HepG2 (cell line): ENCODE measurements at regions not wholly inside any gene's neighbourhood (a gene's known extent, or its start where the extent isn't known, plus 50 kb on each side); places are given as distances from the start of the nearest gene placed in this dataset.

Experiments
- DR1 ChIP-seq: sonication (generic); formaldehyde crosslinking; IDR thresholded peaks from 2 replicates; pipeline ENCODE4 v1.8.0; 2021; ENCODE audit warnings: mild to moderate bottlenecking, missing genetic modification reagents, inconsistent platforms
- ELF3 ChIP-seq: IDR thresholded peaks from 2 replicates; pipeline ENCODE4 v1.6.1; 2016; ENCODE audit warnings: missing genetic modification reagents, missing compliant biosample characterization
- HHEX ChIP-seq: IDR thresholded peaks from 2 replicates; pipeline ENCODE4 v1.6.1; 2016; ENCODE audit warnings: control low read depth
- MIXL1 ChIP-seq: IDR thresholded peaks from 2 replicates; pipeline ENCODE4 v1.6.1; 2016
- NFIC ChIP-seq: IDR thresholded peaks from 2 replicates; pipeline ENCODE4 v1.6.1; 2012; ENCODE audit warnings: mild to moderate bottlenecking, low read length, inconsistent platforms
- PHF21A ChIP-seq: sonication (generic); formaldehyde crosslinking; IDR thresholded peaks from 2 replicates; pipeline ENCODE4 v1.5.0; 2020; ENCODE audit warnings: mild to moderate bottlenecking, missing genetic modification reagents
- SKI ChIP-seq: fragments of 450-650 bp; IDR thresholded peaks from one replicate; pipeline ENCODE4 v1.6.1; 2018; ENCODE audit warnings: mild to moderate bottlenecking; ENCODE audit not compliant: partially characterized antibody
- SP2 ChIP-seq: sonication (generic); formaldehyde crosslinking; IDR thresholded peaks from 2 replicates; pipeline ENCODE4 v1.5.1; 2020; ENCODE audit warnings: mild to moderate bottlenecking, missing genetic modification reagents
- TCF12 ChIP-seq, 2 experiments: fragments of 450-650 bp in 1 of 2; sonication (generic) in 1 of 2; formaldehyde crosslinking in 1 of 2; IDR thresholded peaks; 2 replicates each; pipeline versions ENCODE4 v1.6.1 to v1.8.0; 2017 to 2022; ENCODE audit warnings: antibody characterized with exemption in 1 of 2, mild to moderate bottlenecking in 1 of 2, missing genetic modification reagents in 1 of 2, moderate library complexity in 1 of 2
- XBP1 ChIP-seq: sonication (generic); formaldehyde crosslinking; IDR thresholded peaks from 2 replicates; pipeline ENCODE4 v1.5.0; 2020; ENCODE audit warnings: missing genetic modification reagents
- ZEB1 ChIP-seq: IDR thresholded peaks from 2 replicates; pipeline ENCODE4 v1.6.1; 2012; ENCODE audit warnings: mild to moderate bottlenecking, low read depth, inconsistent platforms; ENCODE audit not compliant: insufficient replicate concordance
- ZNF253 ChIP-seq: sonication (generic); formaldehyde crosslinking; IDR thresholded peaks from 2 replicates; pipeline ENCODE4 v1.8.0; 2022; ENCODE audit warnings: mild to moderate bottlenecking, missing genetic modification reagents, borderline replicate concordance
- ZNF292 ChIP-seq: sonication (generic); formaldehyde crosslinking; IDR thresholded peaks from 2 replicates; pipeline ENCODE4 v1.8.1; 2022; ENCODE audit warnings: mild to moderate bottlenecking, low read depth, missing genetic modification reagents, borderline replicate concordance
- ZNF44 ChIP-seq: sonication (generic); formaldehyde crosslinking; IDR thresholded peaks from 2 replicates; pipeline ENCODE4 v1.5.1; 2020; ENCODE audit warnings: mild to moderate bottlenecking, missing genetic modification reagents
- ZNF549 ChIP-seq: sonication (generic); formaldehyde crosslinking; IDR thresholded peaks from 2 replicates; pipeline ENCODE4 v1.5.0; 2020; ENCODE audit warnings: missing genetic modification reagents
- ZNF598 ChIP-seq: sonication (generic); formaldehyde crosslinking; IDR thresholded peaks from 2 replicates; pipeline ENCODE4 v1.5.1; 2020; ENCODE audit warnings: mild to moderate bottlenecking, missing genetic modification reagents, borderline replicate concordance
- ZNF747 ChIP-seq: sonication (generic); formaldehyde crosslinking; IDR thresholded peaks from 2 replicates; pipeline ENCODE4 v1.8.1; 2023; ENCODE audit warnings: missing genetic modification reagents, mild to moderate bottlenecking, borderline replicate concordance
- TF ChIP-seq, protein P1 (sequence below): sonication (generic); formaldehyde crosslinking; IDR thresholded peaks from 2 replicates; pipeline ENCODE4 v1.4.0; 2020; ENCODE audit warnings: mild to moderate bottlenecking, missing genetic modification reagents
- TF ChIP-seq, protein P2 (sequence below): sonication (generic); formaldehyde crosslinking; IDR thresholded peaks from 2 replicates; pipeline ENCODE4 v1.4.0; 2020; ENCODE audit warnings: missing genetic modification reagents
- TF ChIP-seq, protein P3 (sequence below): sonication (generic); formaldehyde crosslinking; IDR thresholded peaks from 2 replicates; pipeline ENCODE4 v1.5.0; 2020; ENCODE audit warnings: missing genetic modification reagents
- TF ChIP-seq, protein P4 (sequence below): sonication (generic); formaldehyde crosslinking; IDR thresholded peaks from 2 replicates; pipeline ENCODE4 v1.5.0; 2020; ENCODE audit warnings: missing genetic modification reagents
- TF ChIP-seq, protein P5 (sequence below): IDR thresholded peaks from 2 replicates; pipeline ENCODE4 v1.6.1; 2016; ENCODE audit warnings: low read depth

DNA sequence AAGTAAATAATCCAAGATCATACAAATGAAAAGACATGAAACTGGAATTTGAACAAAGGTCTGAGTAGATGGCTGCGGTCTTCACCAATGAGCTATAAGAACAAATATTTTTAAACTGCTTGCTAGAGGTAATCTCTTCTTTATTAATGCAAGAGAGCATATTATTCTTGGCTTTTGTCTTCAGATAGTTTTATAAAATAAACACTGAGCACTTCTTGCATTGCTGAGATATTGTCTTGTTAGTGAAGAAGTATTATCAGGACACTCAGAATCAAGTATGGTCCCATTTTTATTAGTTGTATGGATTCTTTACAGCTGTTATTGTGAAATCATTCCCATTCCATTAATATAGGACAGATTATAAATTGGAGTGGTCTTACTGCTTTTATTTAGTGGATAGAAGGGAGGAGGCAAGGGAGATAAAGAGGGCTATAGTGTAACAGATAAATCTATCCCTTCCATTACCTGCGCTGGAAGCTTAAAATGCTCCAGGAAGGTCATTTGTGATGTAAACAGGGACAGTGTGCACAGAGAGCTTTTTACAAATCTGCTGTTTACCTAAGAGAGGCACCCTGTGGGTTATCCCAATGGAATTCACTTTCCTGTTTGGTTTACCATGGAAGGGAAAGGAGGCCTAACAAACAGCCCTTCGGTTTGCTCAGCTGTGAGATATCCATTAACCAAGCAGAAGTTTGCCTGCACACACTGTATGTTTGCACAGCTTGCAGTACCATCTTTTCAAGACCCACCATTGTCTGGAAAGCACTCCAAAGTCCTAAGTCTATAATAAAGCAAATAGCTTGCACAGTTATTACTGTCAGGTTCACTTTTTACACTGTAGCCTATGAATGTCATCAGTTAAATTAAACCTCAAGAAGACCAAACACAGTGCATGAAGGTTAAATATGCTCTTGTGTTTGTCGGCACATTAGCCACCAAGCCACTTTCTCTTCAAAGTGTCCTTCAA lies 347.7 kb upstream of the TGFBR2 start (continued):
- TF ChIP-seq, protein P1, sequence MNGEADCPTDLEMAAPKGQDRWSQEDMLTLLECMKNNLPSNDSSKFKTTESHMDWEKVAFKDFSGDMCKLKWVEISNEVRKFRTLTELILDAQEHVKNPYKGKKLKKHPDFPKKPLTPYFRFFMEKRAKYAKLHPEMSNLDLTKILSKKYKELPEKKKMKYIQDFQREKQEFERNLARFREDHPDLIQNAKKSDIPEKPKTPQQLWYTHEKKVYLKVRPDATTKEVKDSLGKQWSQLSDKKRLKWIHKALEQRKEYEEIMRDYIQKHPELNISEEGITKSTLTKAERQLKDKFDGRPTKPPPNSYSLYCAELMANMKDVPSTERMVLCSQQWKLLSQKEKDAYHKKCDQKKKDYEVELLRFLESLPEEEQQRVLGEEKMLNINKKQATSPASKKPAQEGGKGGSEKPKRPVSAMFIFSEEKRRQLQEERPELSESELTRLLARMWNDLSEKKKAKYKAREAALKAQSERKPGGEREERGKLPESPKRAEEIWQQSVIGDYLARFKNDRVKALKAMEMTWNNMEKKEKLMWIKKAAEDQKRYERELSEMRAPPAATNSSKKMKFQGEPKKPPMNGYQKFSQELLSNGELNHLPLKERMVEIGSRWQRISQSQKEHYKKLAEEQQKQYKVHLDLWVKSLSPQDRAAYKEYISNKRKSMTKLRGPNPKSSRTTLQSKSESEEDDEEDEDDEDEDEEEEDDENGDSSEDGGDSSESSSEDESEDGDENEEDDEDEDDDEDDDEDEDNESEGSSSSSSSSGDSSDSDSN (CRISPR knock-in tag): 0 out of 2 replicates have a peak, but pooled peaks have one; percentile 51
- TF ChIP-seq HHEX (CRISPR knock-in tag): peak; percentile 46
- TF ChIP-seq, protein P2, sequence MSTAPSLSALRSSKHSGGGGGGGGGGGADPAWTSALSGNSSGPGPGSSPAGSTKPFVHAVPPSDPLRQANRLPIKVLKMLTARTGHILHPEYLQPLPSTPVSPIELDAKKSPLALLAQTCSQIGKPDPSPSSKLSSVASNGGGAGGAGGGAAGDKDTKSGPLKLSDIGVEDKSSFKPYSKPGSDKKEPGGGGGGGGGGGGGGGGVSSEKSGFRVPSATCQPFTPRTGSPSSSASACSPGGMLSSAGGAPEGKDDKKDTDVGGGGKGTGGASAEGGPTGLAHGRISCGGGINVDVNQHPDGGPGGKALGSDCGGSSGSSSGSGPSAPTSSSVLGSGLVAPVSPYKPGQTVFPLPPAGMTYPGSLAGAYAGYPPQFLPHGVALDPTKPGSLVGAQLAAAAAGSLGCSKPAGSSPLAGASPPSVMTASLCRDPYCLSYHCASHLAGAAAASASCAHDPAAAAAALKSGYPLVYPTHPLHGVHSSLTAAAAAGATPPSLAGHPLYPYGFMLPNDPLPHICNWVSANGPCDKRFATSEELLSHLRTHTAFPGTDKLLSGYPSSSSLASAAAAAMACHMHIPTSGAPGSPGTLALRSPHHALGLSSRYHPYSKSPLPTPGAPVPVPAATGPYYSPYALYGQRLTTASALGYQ (CRISPR knock-in tag): peak; percentile 96
- TF ChIP-seq ZNF253 (CRISPR knock-in tag): no peak
- TF ChIP-seq SP2 (CRISPR knock-in tag): no peak
- no peak for TF ChIP-seq TCF12 (IDR thresholded peaks at IDR 0.05)
- TF ChIP-seq TCF12 (CRISPR knock-in tag; IDR thresholded peaks at IDR 0.05): peak; percentile 100
- peak; percentile 97 for TF ChIP-seq ELF3 (CRISPR knock-in tag)
- peak; percentile 97 for TF ChIP-seq PHF21A
- peak; percentile 99 for TF ChIP-seq MIXL1 (CRISPR knock-in tag)
- TF ChIP-seq ZNF598 (CRISPR knock-in tag): no peak
- 0 out of 2 replicates have a peak, but pooled peaks have one; percentile 43 for TF ChIP-seq ZNF44 (CRISPR knock-in tag)
- peak; percentile 70 for TF ChIP-seq DR1 (CRISPR knock-in tag)
- TF ChIP-seq SKI: peak; percentile 96
- TF ChIP-seq ZNF549 (CRISPR knock-in tag): no peak
- TF ChIP-seq, protein P3, sequence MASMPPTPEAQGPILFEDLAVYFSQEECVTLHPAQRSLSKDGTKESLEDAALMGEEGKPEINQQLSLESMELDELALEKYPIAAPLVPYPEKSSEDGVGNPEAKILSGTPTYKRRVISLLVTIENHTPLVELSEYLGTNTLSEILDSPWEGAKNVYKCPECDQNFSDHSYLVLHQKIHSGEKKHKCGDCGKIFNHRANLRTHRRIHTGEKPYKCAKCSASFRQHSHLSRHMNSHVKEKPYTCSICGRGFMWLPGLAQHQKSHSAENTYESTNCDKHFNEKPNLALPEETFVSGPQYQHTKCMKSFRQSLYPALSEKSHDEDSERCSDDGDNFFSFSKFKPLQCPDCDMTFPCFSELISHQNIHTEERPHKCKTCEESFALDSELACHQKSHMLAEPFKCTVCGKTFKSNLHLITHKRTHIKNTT: no peak
- TF ChIP-seq, protein P4, sequence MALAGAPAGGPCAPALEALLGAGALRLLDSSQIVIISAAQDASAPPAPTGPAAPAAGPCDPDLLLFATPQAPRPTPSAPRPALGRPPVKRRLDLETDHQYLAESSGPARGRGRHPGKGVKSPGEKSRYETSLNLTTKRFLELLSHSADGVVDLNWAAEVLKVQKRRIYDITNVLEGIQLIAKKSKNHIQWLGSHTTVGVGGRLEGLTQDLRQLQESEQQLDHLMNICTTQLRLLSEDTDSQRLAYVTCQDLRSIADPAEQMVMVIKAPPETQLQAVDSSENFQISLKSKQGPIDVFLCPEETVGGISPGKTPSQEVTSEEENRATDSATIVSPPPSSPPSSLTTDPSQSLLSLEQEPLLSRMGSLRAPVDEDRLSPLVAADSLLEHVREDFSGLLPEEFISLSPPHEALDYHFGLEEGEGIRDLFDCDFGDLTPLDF (CRISPR knock-in tag): no peak
- TF ChIP-seq NFIC: peak; percentile 98
- TF ChIP-seq, protein P5, sequence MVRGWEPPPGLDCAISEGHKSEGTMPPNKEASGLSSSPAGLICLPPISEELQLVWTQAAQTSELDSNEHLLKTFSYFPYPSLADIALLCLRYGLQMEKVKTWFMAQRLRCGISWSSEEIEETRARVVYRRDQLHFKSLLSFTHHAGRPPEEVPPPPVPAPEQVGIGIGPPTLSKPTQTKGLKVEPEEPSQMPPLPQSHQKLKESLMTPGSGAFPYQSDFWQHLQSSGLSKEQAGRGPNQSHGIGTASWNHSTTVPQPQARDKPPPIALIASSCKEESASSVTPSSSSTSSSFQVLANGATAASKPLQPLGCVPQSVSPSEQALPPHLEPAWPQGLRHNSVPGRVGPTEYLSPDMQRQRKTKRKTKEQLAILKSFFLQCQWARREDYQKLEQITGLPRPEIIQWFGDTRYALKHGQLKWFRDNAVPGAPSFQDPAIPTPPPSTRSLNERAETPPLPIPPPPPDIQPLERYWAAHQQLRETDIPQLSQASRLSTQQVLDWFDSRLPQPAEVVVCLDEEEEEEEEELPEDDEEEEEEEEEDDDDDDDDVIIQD (CRISPR knock-in tag): peak; percentile 98
- TF ChIP-seq ZNF747: peak; percentile 79; the same call in 1 of the 2 replicates
- TF ChIP-seq ZEB1: peak; percentile 42
- TF ChIP-seq ZNF292 (CRISPR knock-in tag): peak; percentile 97
- TF ChIP-seq XBP1 (CRISPR knock-in tag): no peak
